ACC112 (cell line): ENCODE measurements at regions not wholly inside any gene's neighbourhood (a gene's known extent, or its start where the extent isn't known, plus 50 kb on each side); places are given as distances from the start of the nearest gene placed in this dataset.

ENCODE experiments used
- H2AFZ ChIP-seq: fragments of 200-600 bp; sonication (generic); one replicate; pipeline ENCODE4 v1.6.0; 2017; ENCODE audit warnings: antibody characterized with exemption, low read length; ENCODE audit not compliant: unreplicated experiment
- H3K27ac ChIP-seq: fragments of 200-600 bp; sonication (generic); 2 replicates; pipeline ENCODE4 v1.5.1; 2014; ENCODE audit warnings: low read depth, mild to moderate bottlenecking, antibody characterized with exemption, low read length, moderate library complexity
- H3K27me3 ChIP-seq: fragments of 200-600 bp; sonication (generic); 2 replicates; pipeline ENCODE4 v1.6.1; 2014; ENCODE audit warnings: mild to moderate bottlenecking, antibody characterized with exemption, low read length, moderate library complexity, mixed read lengths; ENCODE audit not compliant: insufficient read depth
- H3K36me3 ChIP-seq: fragments of 200-600 bp; sonication (generic); 2 replicates; pipeline ENCODE4 v1.6.1; 2016; ENCODE audit warnings: mild to moderate bottlenecking, antibody characterized with exemption, low read length, moderate library complexity, mixed read lengths; ENCODE audit not compliant: insufficient read depth
- H3K4me1 ChIP-seq: fragments of 200-600 bp; sonication (generic); one replicate; pipeline ENCODE4 v1.6.1; 2016; ENCODE audit warnings: low read length, mixed read lengths; ENCODE audit not compliant: insufficient read depth, unreplicated experiment, control insufficient read depth
- H3K4me3 ChIP-seq: fragments of 200-600 bp; sonication (generic); 2 replicates; pipeline ENCODE4 v1.5.1; 2014; ENCODE audit warnings: mild to moderate bottlenecking, low read depth, low read length
- H3K79me2 ChIP-seq: fragments of 200-600 bp; sonication (generic); one replicate; pipeline ENCODE4 v1.6.0; 2016; ENCODE audit warnings: low read length; ENCODE audit not compliant: control insufficient read depth, unreplicated experiment, insufficient read depth

DNA sequence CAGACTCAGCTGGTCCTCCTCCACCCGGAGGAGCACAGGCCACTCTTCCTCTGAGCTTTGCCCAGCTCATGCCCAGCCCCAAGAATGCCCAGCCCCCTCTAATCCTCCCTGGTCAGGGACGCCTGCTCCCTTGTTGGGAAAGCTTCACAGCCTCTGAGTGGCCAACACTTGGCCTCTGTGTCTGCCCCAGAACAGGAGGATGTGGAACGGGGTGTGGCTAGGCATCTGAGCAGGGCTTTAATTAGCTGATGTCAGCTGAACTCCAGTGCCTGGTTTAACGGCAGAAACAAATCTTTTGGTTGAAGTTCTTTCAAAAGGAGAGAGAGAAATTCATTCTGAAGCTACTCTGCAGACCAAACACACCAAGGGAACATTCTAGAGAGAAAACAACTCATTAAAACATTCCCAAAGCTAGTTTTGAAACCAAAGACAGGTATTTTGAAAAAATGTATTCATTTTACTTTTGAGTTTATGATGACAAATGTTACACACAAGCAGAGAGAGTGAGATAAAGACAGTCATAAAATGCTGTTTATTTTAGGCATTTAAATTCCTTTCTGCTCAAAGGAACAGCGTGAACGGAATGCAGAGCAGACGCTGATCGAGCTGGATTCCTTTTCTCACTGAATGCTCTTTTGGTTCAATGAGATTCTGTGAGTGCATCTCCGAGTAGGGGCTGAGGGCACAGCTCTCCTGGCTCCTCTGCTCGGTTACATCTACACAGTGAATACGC, 63.8 kb downstream of the RTP5 start:
- H3K36me3 ChIP-seq, result no peaks in the 10 kb centered on the region
- H3K79me2 ChIP-seq, result no peaks in the 10 kb centered on the region
- H3K4me1 ChIP-seq, result no peaks in the 10 kb centered on the region
- no peaks in the 10 kb centered on the region; the same call in 1 of the 2 replicates for H3K27me3 ChIP-seq
- H3K4me3 ChIP-seq, result no peak overlapping the region
- H2AFZ ChIP-seq, result no peak overlapping the region
- H3K27ac ChIP-seq, result no peak overlapping the region

GRCh38 chr2:241935314-241935713, 65.8 kb downstream of the RTP5 start:
- Histone ChIP-seq H3K27me3 (no peaks in the 10 kb centered on the region; the same call in 1 of the 2 replicates), H3K27ac (no peak overlapping the region), H3K36me3 (no peaks in the 10 kb centered on the region), H2AFZ (no peak overlapping the region), H3K79me2 (no peaks in the 10 kb centered on the region), H3K4me1 (no peaks in the 10 kb centered on the region), H3K4me3 (no peak overlapping the region)

DNA sequence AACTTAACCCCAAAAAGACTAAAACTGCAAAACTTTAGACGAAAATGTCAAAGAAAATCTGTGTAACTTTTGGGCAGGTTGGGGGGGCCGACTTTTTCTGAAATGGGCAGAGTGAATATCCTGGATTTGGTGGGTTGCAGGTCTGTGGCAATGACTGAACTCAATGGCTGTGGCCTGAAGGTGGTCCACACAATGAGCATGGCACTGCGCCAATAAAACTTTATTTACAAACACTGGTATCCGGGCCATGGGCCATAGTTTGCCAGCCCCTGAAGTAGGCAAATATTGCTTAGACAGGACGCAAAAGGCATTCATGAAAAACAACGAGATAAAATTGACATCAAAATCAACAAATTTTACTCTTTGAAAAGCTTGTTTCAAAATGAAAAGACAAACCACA, 66.2 kb downstream of the RTP5 start:
- no peaks in the 10 kb centered on the region; the same call in 1 of the 2 replicates for H3K27me3 ChIP-seq
- no peaks in the 10 kb centered on the region for H3K79me2 ChIP-seq
- no peak overlapping the region for H3K27ac ChIP-seq
- no peaks in the 10 kb centered on the region for H3K4me1 ChIP-seq
- no peak overlapping the region for H2AFZ ChIP-seq
- no peaks in the 10 kb centered on the region for H3K36me3 ChIP-seq
- H3K4me3 ChIP-seq, result no peak overlapping the region

DNA sequence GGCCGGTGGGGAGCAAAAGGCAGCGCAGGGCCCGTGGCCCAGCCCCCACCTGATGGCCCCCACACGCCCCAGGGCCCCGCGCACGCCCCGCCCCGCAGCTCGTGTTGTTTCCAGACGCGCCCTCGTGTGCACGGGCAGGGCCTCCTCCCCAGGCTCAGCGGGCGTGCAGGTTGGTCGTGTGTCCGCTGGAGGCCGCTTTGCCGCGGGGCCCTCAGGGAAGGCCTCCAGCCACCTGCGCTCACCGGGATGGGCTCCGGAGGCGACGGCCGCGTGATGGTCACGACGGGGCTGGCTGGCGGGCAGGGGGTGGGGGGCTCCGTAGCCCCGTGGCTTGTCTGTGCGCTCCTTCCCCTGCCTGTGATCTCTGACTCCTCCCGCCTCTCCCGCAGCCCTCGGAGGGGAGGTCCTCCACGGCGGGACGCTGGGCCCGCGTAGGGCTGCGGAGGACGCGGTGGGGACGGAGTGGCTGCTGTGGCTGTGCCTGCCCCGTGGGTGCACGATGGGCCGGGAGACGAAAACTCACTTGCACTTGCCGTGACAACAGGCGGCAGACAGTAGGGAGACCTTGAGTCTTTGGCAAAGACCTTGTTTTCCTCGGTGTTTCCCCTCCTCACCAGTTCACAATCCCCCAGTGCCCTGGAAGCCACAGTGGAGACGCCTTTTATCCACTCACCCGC, 67.1 kb downstream of the RTP5 start:
- Histone ChIP-seq H3K27me3 (no peaks in the 10 kb centered on the region; the same call in 1 of the 2 replicates), H3K4me3 (no peak overlapping the region), H3K4me1 (no peaks in the 10 kb centered on the region), H3K36me3 (no peaks in the 10 kb centered on the region), H3K79me2 (no peaks in the 10 kb centered on the region), H2AFZ (no peak overlapping the region), H3K27ac (no peak overlapping the region)

GRCh38 chr2:241937297-241937696, 67.8 kb downstream of the RTP5 start:
- Histone ChIP-seq H3K4me3 (no peak overlapping the region), H2AFZ (no peak overlapping the region), H3K27me3 (no peaks in the 10 kb centered on the region; the same call in 1 of the 2 replicates), H3K4me1 (no peaks in the 10 kb centered on the region), H3K36me3 (no peaks in the 10 kb centered on the region), H3K27ac (no peak overlapping the region), H3K79me2 (no peaks in the 10 kb centered on the region)

GRCh38 chr2:241939541-241939940, 70.0 kb downstream of the RTP5 start:
- H3K4me1 ChIP-seq, result no peaks in the 10 kb centered on the region
- no peak overlapping the region for H3K27ac ChIP-seq
- no peaks in the 10 kb centered on the region for H3K36me3 ChIP-seq
- H2AFZ ChIP-seq, result no peak overlapping the region
- no peaks in the 10 kb centered on the region; the same call in 1 of the 2 replicates for H3K27me3 ChIP-seq
- H3K4me3 ChIP-seq, result no peak overlapping the region
- no peaks in the 10 kb centered on the region for H3K79me2 ChIP-seq

GRCh38 chr2:241940329-241940728, 70.8 kb downstream of the RTP5 start:
- Histone ChIP-seq H3K36me3 (no peaks in the 10 kb centered on the region), H3K4me3 (no peak overlapping the region), H3K27ac (no peak overlapping the region), H3K79me2 (no peaks in the 10 kb centered on the region), H3K27me3 (no peaks in the 10 kb centered on the region; the same call in 1 of the 2 replicates), H3K4me1 (no peaks in the 10 kb centered on the region), H2AFZ (no peak overlapping the region)

DNA sequence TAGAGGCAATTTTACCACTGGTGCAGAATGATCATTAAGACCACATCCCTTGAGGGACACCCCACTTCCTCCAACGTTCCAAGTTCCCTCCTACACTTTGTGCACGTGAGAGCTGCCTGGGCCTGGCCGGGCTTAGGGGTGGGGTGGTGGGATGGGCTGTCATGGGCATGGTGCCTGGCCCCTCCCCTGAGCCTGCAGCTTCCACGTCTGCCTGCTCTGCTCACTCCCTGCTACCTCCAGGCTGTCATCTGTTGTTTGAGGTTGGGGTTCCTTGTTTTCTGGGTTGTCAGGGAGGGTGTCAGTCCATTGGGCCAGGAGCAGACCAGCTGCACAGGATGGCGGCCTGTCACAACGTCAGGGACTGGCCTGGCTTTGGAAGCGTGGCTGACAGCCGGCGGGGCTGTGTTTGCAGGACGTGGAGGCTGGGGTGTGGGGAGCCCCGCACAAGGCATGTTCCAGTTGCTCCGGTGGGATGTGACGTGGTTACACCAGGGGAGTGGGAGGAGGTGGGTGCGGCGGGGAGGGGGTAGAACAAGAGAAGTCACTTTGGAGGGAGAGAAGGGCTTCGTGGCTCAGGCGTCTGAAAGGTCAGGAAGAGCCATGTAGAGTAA, 72.3 kb downstream of the RTP5 start:
- Histone ChIP-seq H3K4me3 (no peak overlapping the region), H3K79me2 (no peaks in the 10 kb centered on the region), H3K27me3 (no peaks in the 10 kb centered on the region; the same call in 1 of the 2 replicates), H3K4me1 (no peaks in the 10 kb centered on the region), H3K36me3 (no peaks in the 10 kb centered on the region), H3K27ac (no peak overlapping the region), H2AFZ (no peak overlapping the region)

DNA sequence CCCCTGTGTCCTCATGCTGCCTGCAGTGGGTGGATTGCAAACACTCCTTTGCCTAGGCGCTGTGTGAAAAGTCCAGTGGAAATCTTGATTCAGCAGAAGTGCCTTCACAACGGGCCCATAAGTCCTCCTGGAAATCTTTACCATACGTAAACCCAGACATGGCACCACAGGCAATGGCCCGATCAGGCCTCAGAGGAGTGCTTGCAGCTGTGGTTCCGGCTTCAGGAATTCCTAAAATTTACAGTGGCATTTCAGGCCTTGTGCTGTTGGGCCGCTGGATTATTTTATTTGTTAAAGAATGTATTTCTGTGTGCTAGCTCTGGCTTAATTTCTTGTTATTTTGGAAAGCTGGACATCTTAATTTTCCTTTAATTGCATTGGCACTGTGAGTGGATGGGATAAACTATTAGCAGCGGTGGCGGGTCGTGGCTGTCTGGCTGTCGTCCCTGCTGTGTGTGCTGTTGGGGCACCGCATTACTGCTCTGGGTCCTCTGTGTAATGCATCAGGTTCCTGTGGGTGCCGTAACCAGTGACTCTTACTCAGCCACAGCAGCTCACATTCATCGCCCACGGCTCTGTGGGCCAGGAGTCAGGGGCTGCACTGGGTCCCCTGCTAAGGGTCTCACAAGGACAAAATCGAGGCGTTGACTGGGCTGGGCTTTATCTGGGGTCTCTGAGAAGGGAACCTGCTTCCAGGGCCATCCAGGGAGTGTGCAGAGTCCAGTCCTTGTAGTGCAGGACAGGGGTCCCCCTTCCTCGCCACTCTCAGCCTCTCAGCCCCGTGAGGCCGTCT, 73.1 kb downstream of the RTP5 start:
- Histone ChIP-seq H3K36me3 (no peaks in the 10 kb centered on the region), H3K79me2 (no peaks in the 10 kb centered on the region), H3K4me3 (no peak overlapping the region), H3K4me1 (no peaks in the 10 kb centered on the region), H3K27me3 (no peaks in the 10 kb centered on the region), H2AFZ (no peak overlapping the region), H3K27ac (no peak overlapping the region)

GRCh38 chr2:241943209-241943850, 73.8 kb downstream of the RTP5 start:
- Histone ChIP-seq H3K27me3 (no peaks in the 10 kb centered on the region), H3K79me2 (no peaks in the 10 kb centered on the region), H3K36me3 (no peaks in the 10 kb centered on the region), H3K4me3 (no peak overlapping the region), H3K4me1 (no peaks in the 10 kb centered on the region), H2AFZ (no peak overlapping the region), H3K27ac (no peak overlapping the region)
